ENCODE measurements at regions not wholly inside any gene's neighbourhood (a gene's known extent, or its start where the extent isn't known, plus 50 kb on each side); places are given as distances from the start of the nearest gene placed in this dataset.
"Not testable (repeated sequence)": the region's sequence is repeated elsewhere in the genome, so short reads cannot be mapped to it uniquely, and the experiment has no call there.

DNA sequence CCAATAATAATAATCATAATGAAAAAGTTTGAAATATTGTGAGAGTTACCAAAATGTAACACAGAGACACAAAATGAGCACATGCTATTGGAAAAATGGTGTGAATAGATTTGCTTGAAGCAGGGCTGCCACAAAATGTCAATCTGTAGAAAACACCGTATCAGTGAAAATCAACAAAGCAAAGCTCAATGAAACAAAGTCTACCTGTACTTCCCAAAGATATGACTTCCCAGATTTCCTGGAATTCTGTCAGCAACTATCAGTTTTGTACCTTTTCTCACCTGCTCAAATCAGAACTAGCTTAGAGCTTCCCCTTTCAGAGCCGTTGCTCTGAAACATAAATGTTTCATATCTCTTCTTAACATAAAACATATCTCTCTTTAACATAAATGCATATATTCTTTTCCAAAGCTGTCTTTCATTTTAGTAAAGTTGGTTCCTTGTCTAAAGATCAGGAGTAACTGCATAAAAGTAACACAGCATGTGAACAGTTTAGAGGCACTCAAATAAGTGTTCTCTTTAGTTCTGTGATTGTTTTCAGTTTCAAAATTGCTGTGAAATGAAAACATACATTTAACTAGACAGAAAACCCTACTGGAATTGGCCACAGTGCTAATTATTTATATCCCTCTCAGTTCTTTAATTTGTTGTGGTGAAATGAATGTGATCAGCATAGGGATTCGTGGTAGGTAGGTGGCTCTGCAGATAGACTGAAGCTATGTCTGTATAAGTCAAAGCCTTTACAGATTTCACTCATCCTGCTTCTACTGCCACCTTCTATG, 262.5 kb downstream of the KCNJ3 start:
- Histone ChIP-seq H3K4me1 (ENCODE audit: control insufficient read depth, insufficient read depth, low read length) (no peaks in the 10 kb centered on the region), H3K27ac (ENCODE audit: low read length) (no peak overlapping the region), H3K36me3 (ENCODE audit: control insufficient read depth, insufficient read depth, low read length) (no peaks in the 10 kb centered on the region), H3K4me3 (ENCODE audit: low read length) (no peak overlapping the region), H3K9me3 (replicated peaks; ENCODE audit: control insufficient read depth, low read depth, low read length) (no peaks in the 10 kb centered on the region), H3K27me3 (ENCODE audit: control insufficient read depth, insufficient read depth, low read length) (no peaks in the 10 kb centered on the region)
- DNase-seq = no peak
- no CpG with 5 or more reads among the region's 3 CpGs for WGBS (ENCODE audit: insufficient coverage)

DNA sequence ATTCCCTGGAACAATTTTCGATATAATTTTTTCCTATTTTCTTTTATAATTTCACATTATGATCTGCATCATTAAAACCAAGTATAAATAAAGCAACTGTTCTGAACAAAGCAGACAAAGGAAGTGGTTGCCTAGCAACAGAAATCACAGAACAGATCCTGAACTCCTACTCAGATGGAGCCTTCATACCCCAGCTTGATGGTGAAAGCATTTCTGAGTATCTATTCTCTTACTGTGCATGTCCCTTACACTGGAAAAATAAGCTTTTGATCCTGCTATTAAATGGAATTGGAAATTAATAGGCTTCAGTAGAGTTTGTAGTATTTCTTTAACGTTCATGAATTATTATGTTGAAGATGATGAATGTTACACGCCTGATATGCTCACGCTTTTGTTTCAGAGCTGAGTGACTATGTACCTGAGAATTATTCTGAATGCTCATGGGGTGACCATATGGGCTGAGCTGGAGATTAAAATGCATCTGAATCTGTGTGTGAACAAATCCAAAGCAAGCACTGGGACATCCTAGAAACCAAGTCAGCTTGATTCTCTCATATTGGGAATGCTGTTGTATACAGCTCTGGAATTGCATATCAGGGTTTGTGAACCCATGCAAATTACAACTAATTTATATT, 254.0 kb downstream of the KCNJ3 start:
- Histone ChIP-seq H3K27ac (ENCODE audit: low read length) (no peak overlapping the region), H3K4me1 (ENCODE audit: control insufficient read depth, insufficient read depth, low read length) (no peaks in the 10 kb centered on the region), H3K4me3 (ENCODE audit: low read length) (no peak overlapping the region), H3K36me3 (ENCODE audit: control insufficient read depth, insufficient read depth, low read length) (no peaks in the 10 kb centered on the region), H3K27me3 (ENCODE audit: control insufficient read depth, insufficient read depth, low read length) (no peaks in the 10 kb centered on the region), H3K9me3 (replicated peaks; ENCODE audit: control insufficient read depth, low read depth, low read length) (no peaks in the 10 kb centered on the region)
- peak; percentile 31 for DNase-seq
- 85% methylated on average over 3 of the region's 4 CpGs for WGBS (ENCODE audit: insufficient coverage)

DNA sequence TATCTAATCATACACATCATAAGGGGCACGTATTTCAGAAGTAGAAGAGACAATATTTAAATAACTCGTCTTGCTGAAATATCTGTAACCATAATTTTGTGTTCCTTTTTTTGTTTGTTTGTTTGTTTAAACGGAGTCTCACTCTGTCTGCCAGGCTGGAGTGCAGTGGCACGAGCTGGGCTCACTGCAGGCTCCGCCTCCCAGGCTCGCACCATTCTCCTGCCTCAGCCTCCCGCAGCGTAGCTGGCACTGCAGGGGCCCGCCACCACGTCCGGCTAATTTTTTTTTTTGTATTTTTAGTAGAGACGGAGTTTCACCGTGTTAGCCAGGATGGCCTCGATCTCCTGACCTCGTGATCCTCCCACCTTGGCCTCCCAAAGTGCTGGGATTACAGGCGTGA, 248.9 kb downstream of the KCNJ3 start:
- WGBS (ENCODE audit: insufficient coverage) = 100% methylated on average over 8 of the region's 16 CpGs
- H3K36me3 ChIP-seq (ENCODE audit: control insufficient read depth, insufficient read depth, low read length) = not testable (repeated sequence)

DNA sequence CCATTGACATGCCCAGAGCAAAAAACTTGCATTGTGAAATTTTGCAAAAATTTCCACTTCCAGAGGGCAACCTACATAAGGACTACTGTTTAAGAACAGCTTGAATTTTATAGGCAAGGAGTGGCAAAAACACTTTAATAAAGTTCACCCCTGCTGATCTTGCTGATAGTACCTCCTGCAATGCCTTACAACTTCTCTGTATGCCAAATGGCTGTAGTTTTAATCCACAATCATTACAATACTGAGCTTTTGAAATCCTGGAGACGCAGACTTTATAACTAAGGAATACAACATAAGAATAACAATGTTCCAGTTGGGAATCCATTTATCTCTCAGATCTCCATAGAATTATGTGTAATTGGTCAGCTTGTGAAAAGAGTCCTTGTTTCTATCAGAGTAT, 247.5 kb downstream of the KCNJ3 start:
- Histone ChIP-seq H3K27ac (ENCODE audit: low read length) (no peak overlapping the region), H3K27me3 (ENCODE audit: control insufficient read depth, insufficient read depth, low read length) (no peaks in the 10 kb centered on the region)
- no CpG with 5 or more reads among the region's 1 CpG for WGBS (ENCODE audit: insufficient coverage)

More for the DNA sequence above, 248.9 kb downstream of the KCNJ3 start:
- H3K4me3 ChIP-seq (ENCODE audit: low read length); H3K9me3 ChIP-seq (replicated peaks; ENCODE audit: control insufficient read depth, low read depth, low read length); H3K27ac ChIP-seq (ENCODE audit: low read length); DNase-seq; H3K27me3 ChIP-seq (ENCODE audit: control insufficient read depth, insufficient read depth, low read length); H3K4me1 ChIP-seq (ENCODE audit: control insufficient read depth, insufficient read depth, low read length): not testable (repeated sequence)

DNA sequence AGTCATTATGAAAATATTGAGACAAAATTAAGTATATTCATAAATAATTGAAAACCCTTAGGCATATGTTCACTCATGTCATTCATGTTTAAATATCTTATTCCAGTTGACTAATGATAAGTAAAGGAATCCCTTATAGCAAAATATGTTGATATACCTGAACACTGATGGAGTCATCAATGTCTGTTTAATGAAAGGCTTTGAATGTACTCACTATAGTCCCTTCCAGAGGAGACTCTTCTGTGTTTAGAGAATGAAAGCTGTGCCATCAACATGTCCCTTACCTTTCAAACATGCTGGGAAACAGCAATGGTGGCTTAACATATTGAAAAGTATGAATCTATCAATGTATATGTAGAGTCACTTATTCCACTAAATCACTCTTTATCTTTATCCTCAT, 242.9 kb downstream of the KCNJ3 start:
- Histone ChIP-seq H3K27me3 (ENCODE audit: control insufficient read depth, insufficient read depth, low read length) (no peaks in the 10 kb centered on the region), H3K27ac (ENCODE audit: low read length) (no peak overlapping the region), H3K36me3 (ENCODE audit: control insufficient read depth, insufficient read depth, low read length) (no peaks in the 10 kb centered on the region), H3K4me1 (ENCODE audit: control insufficient read depth, insufficient read depth, low read length) (no peaks in the 10 kb centered on the region), H3K9me3 (replicated peaks; ENCODE audit: control insufficient read depth, low read depth, low read length) (no peaks in the 10 kb centered on the region), H3K4me3 (ENCODE audit: low read length) (no peak overlapping the region)
- no peak for DNase-seq

More for the DNA sequence above, 247.5 kb downstream of the KCNJ3 start:
- Histone ChIP-seq H3K36me3 (ENCODE audit: control insufficient read depth, insufficient read depth, low read length) (no peaks in the 10 kb centered on the region), H3K4me1 (ENCODE audit: control insufficient read depth, insufficient read depth, low read length) (no peaks in the 10 kb centered on the region), H3K9me3 (replicated peaks; ENCODE audit: control insufficient read depth, low read depth, low read length) (no peaks in the 10 kb centered on the region), H3K4me3 (ENCODE audit: low read length) (no peak overlapping the region)
- DNase-seq = no peak

DNA sequence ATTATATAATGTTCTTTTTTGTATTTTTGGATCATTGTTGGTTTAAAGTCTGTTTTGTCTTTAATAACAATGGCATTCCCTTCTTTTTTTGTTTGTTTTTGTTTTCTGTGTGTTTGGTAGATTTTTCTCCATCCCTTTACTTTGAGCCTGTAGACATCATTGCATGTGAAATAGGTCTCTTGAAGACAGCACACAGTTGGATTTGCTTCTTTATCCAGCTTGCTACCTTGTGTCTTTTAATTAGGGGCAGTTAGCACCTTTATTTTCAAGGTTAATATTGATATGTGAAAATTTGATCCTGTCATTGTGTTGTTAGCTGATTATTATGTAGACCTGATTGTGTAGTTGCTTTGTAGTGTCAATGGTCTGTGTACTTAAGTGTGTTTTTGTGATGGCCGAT, 235.7 kb downstream of the KCNJ3 start:
- Histone ChIP-seq H3K9me3 (replicated peaks; ENCODE audit: control insufficient read depth, low read depth, low read length) (peaks cover 6% of the 10 kb centered on the region), H3K4me3 (ENCODE audit: low read length) (no peak overlapping the region), H3K4me1 (ENCODE audit: control insufficient read depth, insufficient read depth, low read length) (no peaks in the 10 kb centered on the region), H3K36me3 (ENCODE audit: control insufficient read depth, insufficient read depth, low read length) (no peaks in the 10 kb centered on the region), H3K27me3 (ENCODE audit: control insufficient read depth, insufficient read depth, low read length) (no peaks in the 10 kb centered on the region), H3K27ac (ENCODE audit: low read length) (no peak overlapping the region)
- WGBS (ENCODE audit: insufficient coverage) = no CpG with 5 or more reads among the region's 1 CpG
- no peak for DNase-seq

DNA sequence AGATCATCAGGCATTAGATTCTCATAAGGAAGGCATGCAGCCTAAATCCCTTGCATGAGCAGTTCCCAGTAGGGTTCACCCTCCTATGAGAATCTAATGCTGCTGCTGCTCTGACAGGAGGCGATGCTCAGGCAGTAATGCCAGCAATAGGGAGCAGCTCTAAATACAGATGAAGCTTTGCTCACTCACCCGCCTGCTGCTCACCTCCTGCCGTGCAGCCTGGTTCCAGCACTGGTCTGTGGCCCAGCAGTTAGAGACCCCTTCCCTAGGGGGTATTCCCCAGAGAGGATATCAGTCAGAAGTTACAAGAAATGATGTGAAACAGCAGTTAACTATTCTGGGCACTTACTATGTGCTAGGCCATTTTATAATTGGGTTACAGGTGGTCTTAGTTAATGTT, 226.0 kb downstream of the KCNJ3 start:
- Histone ChIP-seq H3K27ac (ENCODE audit: low read length) (no peak overlapping the region), H3K36me3 (ENCODE audit: control insufficient read depth, insufficient read depth, low read length) (no peaks in the 10 kb centered on the region), H3K27me3 (ENCODE audit: control insufficient read depth, insufficient read depth, low read length) (no peaks in the 10 kb centered on the region), H3K4me3 (ENCODE audit: low read length) (no peak overlapping the region), H3K4me1 (ENCODE audit: control insufficient read depth, insufficient read depth, low read length) (no peaks in the 10 kb centered on the region), H3K9me3 (replicated peaks; ENCODE audit: control insufficient read depth, low read depth, low read length) (no peaks in the 10 kb centered on the region)
- no peak for DNase-seq
- WGBS (ENCODE audit: insufficient coverage) = 67% methylated on average over 1 of the region's 3 CpGs

DNA sequence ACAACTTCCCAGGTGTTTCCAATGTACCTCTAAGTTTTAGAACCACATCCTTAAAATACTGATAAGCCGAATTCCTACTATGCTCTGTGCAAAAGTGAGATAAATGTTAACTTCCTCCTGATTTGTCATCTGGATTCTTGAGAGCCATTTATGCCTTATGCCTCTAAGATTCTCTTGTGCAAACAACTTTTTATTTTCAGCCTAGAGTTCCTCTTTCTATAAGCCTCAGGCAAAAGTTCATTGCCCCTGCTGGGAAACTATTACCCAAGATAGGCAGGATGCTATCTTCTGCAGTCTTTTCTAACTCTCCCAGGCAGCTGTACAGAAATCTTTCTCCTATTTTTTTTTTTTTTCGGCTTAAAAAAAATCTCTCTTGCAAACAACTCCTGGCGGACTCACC, 216.1 kb downstream of the KCNJ3 start:
- no peak overlapping the region for H3K4me3 ChIP-seq (ENCODE audit: low read length)
- H3K27me3 ChIP-seq (ENCODE audit: control insufficient read depth, insufficient read depth, low read length) = no peaks in the 10 kb centered on the region
- peak; percentile 53 for DNase-seq
- no CpG with 5 or more reads among the region's 3 CpGs for WGBS (ENCODE audit: insufficient coverage)
- H3K4me1 ChIP-seq (ENCODE audit: control insufficient read depth, insufficient read depth, low read length) = no peaks in the 10 kb centered on the region
- H3K9me3 ChIP-seq (replicated peaks; ENCODE audit: control insufficient read depth, low read depth, low read length) = no peaks in the 10 kb centered on the region
- H3K27ac ChIP-seq (ENCODE audit: low read length) = no peak overlapping the region
- no peaks in the 10 kb centered on the region for H3K36me3 ChIP-seq (ENCODE audit: control insufficient read depth, insufficient read depth, low read length)

DNA sequence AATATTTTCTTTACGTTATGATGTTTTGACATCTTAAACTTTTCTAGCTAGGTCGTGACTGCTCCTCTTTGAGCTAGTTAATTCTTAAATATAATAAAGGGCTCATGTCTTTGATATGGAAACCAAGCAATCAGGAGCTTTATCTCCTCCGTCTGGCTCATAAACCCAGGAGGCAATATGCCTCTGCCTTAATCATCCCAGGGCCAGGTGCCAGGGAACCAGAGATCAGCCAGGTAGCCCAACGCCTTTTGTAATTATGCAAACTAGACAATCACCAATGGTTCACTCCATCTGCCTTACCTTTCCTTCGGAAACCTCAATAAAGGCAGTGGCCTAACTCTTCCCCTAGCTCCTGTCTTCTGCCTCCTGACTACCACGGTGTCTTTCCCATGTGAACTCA, 213.7 kb downstream of the KCNJ3 start:
- 100% methylated on average over 2 of the region's 6 CpGs for WGBS (ENCODE audit: insufficient coverage)
- no peak for DNase-seq
- Histone ChIP-seq H3K27ac (ENCODE audit: low read length) (no peak overlapping the region), H3K27me3 (ENCODE audit: control insufficient read depth, insufficient read depth, low read length) (no peaks in the 10 kb centered on the region), H3K4me1 (ENCODE audit: control insufficient read depth, insufficient read depth, low read length) (no peaks in the 10 kb centered on the region), H3K4me3 (ENCODE audit: low read length) (no peak overlapping the region), H3K36me3 (ENCODE audit: control insufficient read depth, insufficient read depth, low read length) (no peaks in the 10 kb centered on the region), H3K9me3 (replicated peaks; ENCODE audit: control insufficient read depth, low read depth, low read length) (no peaks in the 10 kb centered on the region)

DNA sequence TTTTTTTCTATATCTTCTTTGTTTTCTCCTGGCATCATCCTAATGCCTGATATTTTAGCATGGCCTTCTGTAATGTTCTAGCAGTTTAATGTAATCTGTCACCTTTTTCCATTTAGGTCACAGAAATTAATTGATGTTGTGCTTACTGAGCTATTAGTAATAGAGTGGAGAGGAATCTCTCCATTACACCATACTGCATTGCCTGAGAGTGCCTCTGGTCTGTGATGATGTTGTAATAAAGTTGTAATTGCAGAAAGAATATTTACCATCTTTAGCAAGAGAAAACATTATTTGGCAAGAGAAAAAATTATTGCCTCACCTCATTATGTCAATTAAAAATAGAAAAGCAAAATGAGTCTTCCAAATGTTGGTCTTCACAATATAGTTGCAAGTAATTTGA, 213.2 kb downstream of the KCNJ3 start:
- H3K9me3 ChIP-seq (replicated peaks; ENCODE audit: control insufficient read depth, low read depth, low read length) = no peaks in the 10 kb centered on the region
- no peaks in the 10 kb centered on the region for H3K4me1 ChIP-seq (ENCODE audit: control insufficient read depth, insufficient read depth, low read length)
- no peaks in the 10 kb centered on the region for H3K36me3 ChIP-seq (ENCODE audit: control insufficient read depth, insufficient read depth, low read length)
- H3K27me3 ChIP-seq (ENCODE audit: control insufficient read depth, insufficient read depth, low read length) = no peaks in the 10 kb centered on the region
- H3K4me3 ChIP-seq (ENCODE audit: low read length) = no peak overlapping the region
- DNase-seq = no peak
- no peak overlapping the region for H3K27ac ChIP-seq (ENCODE audit: low read length)
